GM12891 (cell line): ENCODE measurements at regions not wholly inside any gene's neighbourhood (a gene's known extent, or its start where the extent isn't known, plus 50 kb on each side); places are given as distances from the start of the nearest gene placed in this dataset.
"Not testable (repeated sequence)": the region's sequence is repeated elsewhere in the genome, so short reads cannot be mapped to it uniquely, and the experiment has no call there.

ENCODE experiments used
- DNase-seq: peaks from one replicate; pipeline ENCODE4 v3.0.0; 2011; ENCODE audit warnings: low spot score; ENCODE audit not compliant: insufficient read length
- FAIRE-seq: peaks from 2 replicates; lab custom pipeline; 2011; peaks lifted over from hg19 to GRCh38; lab: Jason Lieb, UNC
- PAX5 ChIP-seq: IDR thresholded peaks from 2 replicates; pipeline ENCODE4 v1.6.1; 2011; ENCODE audit warnings: low read length, moderate library complexity, mild to moderate bottlenecking; ENCODE audit not compliant: insufficient read depth, severe bottlenecking
- POLR2A ChIP-seq: IDR thresholded peaks from 2 replicates; pipeline ENCODE4 v1.6.1; 2011; ENCODE audit warnings: low read depth, low read length, control low read depth
- POLR2AphosphoS5 ChIP-seq: IDR thresholded peaks from 2 replicates; pipeline ENCODE4 v1.6.1; 2011; ENCODE audit warnings: low read depth, low read length, control low read depth
- POU2F2 ChIP-seq: IDR thresholded peaks from 2 replicates; pipeline ENCODE4 v1.6.1; 2011; ENCODE audit warnings: low read depth, mild to moderate bottlenecking, control low read depth, low read length, moderate library complexity
- SPI1 ChIP-seq: IDR thresholded peaks from 2 replicates; pipeline ENCODE4 v1.6.1; 2011; ENCODE audit warnings: low read depth, low read length, control low read depth
- TAF1 ChIP-seq: IDR thresholded peaks from 2 replicates; pipeline ENCODE4 v1.6.1; 2011; ENCODE audit warnings: low read depth, low read length, control low read depth

DNA sequence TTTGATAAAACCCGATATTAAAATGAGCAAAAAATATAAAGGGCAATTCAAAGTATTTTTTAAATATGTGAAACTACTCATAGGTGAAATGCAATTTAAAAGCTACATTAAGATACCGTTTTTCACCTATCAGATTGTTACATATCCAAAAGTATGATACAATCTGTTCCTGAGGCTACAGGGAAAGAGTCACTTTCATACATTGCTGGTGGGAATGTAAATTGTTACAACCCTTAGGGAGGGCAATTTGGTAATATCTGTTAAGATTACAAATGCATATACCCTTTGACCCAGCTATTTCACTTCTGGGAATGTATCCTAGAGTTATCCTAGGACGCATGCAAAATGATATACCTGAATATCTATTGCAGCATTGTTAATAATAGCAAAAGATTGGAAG lies 132.1 kb downstream of the BLID start:
- FAIRE-seq = no peak

DNA sequence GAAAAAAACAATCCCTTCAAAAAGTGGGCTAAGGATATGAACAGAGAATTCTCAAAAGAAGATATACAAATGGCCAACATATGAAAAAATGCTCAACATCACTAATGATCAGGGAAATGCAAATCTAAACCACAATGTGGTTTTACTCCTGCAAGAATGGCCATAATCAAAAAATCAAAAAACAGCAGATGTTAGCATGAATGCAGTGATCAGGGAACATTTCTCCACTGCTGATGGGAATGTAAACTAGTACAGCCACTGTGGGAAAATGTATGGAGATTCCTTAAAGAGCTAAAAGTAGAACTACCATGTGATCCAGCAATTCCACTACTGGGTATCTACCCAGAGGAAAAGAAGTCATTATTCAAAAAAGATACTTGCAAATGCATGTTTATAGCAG lies 138.1 kb downstream of the BLID start:
- not testable (repeated sequence) for FAIRE-seq, DNase-seq

More for the DNA sequence above, 132.1 kb downstream of the BLID start:
- DNase-seq = no peak
- TF ChIP-seq POLR2AphosphoS5 = no peak
- no peak for TF ChIP-seq PAX5
- no peak for TF ChIP-seq POLR2A
- no peak for TF ChIP-seq SPI1

DNA sequence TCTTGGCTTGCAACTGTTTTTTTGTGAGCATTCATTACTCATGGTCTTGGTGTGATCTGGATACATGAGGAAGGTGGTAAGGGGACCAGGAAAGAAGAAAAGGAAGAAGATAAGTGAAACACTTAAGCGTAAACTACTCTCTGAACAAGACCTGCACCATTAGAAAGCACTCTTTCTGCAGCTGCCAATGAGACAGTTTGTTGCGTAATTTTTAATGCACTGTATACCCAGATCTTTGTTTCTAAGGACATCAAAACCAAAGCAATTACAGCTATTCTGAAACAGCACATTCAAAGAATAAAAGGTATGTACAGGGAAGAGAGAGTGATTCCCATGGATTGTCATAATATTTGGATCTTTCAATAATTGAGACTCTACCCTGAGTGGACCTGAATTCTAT lies 147.4 kb downstream of the BLID start:
- DNase-seq (no peak), FAIRE-seq (no peak)
- no peak for TF ChIP-seq POLR2AphosphoS5
- no peak for TF ChIP-seq POLR2A
- TF ChIP-seq PAX5 = no peak
- TF ChIP-seq POU2F2 = no peak
- no peak for TF ChIP-seq SPI1
- no peak for TF ChIP-seq TAF1

DNA sequence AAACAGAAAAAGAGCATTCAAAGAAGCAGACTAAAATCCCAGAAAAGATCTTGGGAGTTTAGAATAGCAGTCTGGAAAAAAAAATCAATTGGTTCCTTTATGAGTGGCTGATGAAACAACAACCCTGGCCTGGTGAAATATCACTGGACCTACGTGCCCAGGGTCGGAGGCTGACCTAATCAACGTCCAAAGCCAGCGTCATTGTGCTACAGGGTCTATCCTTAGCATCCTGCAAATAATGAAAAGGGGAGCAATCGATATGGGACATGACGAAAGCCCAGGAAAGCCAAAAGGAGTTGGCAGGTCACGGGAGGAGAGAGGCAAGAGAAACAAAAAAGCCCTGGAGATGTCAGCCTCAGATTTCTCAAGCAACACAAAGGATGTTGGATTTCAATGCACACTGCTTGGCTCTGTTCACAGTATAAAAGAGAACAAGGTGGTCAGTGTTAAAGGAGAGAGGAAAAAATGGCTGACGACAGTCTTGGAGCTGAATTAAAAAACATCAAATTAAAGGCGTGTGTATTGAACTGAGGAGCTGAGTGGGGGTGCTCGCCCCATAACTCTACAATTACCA lies 148.8 kb downstream of the BLID start:
- DNase-seq = no peak
- FAIRE-seq = no peak
- no peak for TF ChIP-seq SPI1
- no peak for TF ChIP-seq POU2F2
- no peak for TF ChIP-seq TAF1
- no peak for TF ChIP-seq POLR2AphosphoS5
- TF ChIP-seq POLR2A = no peak
- no peak for TF ChIP-seq PAX5

DNA sequence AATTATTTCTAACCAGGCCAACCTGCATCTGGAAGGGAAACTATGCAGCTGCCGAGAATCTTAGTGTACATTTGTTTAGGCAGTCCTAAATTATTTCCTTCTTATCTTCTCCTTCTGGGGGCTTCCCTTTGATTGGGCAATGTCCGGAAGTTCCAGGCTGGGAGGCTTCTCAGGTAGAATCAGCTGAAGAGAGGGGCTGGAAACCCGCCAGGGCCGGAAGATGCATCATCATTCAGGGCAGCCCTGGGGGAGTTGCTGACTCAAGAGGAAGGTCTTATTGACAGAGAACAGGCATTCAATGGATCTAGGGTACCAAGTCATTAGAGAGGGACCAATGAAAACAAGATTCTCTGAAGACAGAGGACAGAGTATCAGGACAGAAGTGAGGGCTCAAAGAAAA lies 150.7 kb downstream of the BLID start:
- no peak for FAIRE-seq
- no peak for DNase-seq
- TF ChIP-seq PAX5 = no peak
- no peak for TF ChIP-seq TAF1
- TF ChIP-seq POLR2AphosphoS5 = no peak

DNA sequence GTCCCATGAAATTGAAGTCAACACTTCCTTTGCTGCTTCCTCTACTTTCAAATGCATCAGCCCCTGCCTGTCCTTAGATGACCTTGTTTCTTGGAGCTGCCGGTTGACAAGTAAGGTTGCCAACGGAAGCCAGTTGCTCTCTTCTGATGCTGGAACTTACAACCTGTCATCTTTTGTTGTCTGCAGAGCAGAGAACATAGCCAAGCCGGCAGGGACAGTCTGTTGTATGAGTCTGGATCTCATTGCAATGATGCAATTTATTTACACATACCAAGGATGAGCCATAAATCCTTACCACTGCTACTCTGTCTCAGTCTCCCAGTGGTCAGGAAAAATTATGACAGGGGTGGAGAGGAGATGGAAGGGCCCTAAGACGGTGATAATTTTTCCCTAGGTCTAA lies 151.4 kb downstream of the BLID start:
- FAIRE-seq = no peak

DNA sequence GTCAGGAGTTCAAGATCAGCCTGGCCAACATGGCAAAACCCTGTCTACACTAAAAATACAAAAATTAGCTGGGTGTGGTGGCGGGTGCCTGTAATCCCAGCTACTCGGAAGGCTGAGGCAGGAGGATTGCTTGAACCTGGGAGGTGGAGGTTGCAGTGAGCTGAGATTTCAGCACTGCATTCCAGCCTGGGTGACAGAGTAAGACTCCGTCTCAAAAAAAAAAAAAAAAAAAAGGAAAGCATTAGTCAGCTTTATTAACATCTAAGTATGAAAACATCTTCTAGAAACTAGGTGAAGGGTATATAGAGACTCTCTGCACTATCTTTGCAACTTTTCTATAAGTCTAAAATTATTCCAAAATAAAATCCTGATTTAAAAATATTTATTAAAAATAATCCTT lies 152.2 kb downstream of the BLID start:
- not testable (repeated sequence) for DNase-seq, FAIRE-seq

More for the DNA sequence above, 151.4 kb downstream of the BLID start:
- DNase-seq = no peak
- no peak for TF ChIP-seq TAF1
- TF ChIP-seq SPI1 = no peak

DNA sequence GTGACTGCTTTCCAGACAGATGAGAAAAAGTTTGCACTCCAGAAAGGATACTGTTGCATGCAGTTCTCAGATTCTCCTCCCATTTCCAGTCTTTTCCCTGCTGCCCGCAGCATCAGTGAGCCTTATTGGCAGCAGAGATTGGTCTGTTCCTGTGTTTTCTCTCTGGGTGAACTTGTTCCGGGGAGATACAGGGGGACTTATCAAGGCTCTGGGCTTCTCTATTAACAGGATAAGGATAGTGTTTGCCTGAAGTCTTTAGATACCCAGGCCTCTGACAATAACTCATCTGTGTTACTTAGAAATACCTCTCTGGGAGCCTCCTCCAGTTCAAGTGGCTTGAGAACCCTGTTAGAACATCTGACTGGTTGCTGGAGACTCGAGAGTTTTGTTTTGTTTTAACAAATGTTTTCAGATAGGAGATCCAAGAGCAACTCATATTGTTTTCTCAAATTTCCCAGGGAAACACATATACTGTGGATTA lies 154.7 kb downstream of the BLID start:
- FAIRE-seq (no peak), DNase-seq (no peak)
- TF ChIP-seq POU2F2 = no peak
- TF ChIP-seq POLR2A = no peak

DNA sequence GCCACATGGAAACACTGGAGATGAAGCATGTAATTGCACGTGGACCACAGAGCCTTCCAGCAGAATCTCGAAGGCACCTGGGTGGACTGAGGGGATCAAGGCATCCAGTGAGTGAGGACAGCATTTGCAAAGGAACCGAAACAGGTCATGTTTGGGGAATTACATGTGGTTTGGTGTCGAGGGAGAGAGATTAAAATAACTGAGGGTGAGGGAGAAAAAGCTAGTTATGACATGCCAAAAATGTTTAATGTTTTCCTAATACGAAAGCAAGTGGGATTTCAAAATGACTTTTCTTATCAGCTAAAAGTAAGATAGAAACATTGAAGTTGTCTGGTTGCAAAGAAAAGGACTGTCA lies 157.1 kb downstream of the BLID start:
- DNase-seq (no peak), FAIRE-seq (no peak)
- TF ChIP-seq SPI1 (no peak), POU2F2 (no peak), POLR2AphosphoS5 (no peak), TAF1 (no peak), POLR2A (no peak), PAX5 (no peak)

DNA sequence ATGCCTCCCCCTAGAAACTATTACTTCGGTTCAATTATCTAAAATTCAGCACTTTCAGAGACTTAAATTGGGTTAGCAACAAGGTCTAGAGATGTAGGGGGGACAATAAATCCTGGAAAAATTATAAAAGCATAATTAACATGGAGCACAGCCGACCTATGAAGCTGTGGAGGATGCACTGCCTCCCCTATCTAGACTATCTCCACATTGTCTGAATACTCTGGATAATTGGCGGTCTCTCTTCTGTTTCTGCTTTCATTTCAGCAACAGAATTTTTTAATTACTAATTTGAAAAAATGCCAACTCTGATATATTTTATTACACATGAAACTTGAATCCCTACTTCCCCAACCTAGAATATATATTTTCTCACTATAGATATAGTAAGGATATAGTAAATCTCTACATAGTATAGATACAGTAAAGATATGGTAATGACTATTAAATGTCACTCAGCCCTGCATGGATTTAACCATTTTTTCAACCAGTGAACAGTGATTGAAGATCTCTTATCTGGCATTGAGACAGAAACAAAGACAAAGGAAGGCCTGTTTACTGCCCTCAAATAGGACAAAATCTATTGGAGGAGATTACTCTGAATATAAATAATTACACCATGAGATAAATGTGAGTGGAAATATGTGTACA lies 157.6 kb downstream of the BLID start:
- DNase-seq = no peak
- TF ChIP-seq TAF1 (no peak), POU2F2 (no peak), SPI1 (no peak), PAX5 (no peak), POLR2AphosphoS5 (no peak), POLR2A (no peak)
- no peak for FAIRE-seq

DNA sequence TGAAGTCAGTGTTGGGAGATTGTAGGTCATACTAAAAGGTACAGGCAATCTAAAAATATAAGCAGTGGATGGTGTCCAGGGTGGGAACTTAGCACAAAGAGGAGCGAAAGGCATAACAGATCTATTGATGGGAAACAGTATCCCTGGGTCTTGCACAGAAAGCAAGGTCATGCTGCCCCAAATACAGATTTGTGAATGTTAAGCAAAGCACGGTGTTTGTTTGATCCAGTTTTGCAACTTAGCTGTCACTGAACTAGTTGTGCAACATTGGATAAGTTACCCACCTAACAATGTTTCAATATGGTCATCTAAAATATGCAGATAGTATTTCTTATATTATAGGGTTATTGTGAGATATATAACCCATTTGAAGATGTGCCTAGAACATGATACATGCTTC lies 162.9 kb downstream of the BLID start:
- no peak for TF ChIP-seq PAX5
- no peak for TF ChIP-seq TAF1
- TF ChIP-seq POLR2AphosphoS5 = no peak
- TF ChIP-seq SPI1 = no peak
- no peak for TF ChIP-seq POLR2A
- no peak for TF ChIP-seq POU2F2
- no peak for DNase-seq
- no peak for FAIRE-seq

DNA sequence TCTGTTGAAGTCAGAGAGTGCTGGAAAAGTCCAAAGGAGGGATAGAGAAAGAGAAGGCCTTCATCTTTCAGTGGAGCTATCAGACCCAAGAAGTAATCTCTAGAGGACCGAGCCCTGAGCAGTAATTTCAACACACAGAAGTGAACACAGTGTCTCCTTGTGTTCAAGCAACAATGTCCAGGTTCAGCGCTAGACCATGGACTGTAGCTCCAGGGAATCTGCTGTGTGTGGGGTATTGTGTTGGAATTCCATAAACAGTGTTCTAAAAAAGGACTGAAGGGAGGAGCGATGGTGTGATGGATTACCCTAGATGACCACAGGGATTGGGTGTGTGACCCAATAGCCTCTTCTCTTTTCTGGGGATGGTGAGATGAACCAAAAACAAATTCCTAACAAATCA lies 165.9 kb downstream of the BLID start:
- no peak for FAIRE-seq
- no peak for TF ChIP-seq PAX5
- no peak for TF ChIP-seq TAF1
- TF ChIP-seq POU2F2 = no peak
- no peak for TF ChIP-seq POLR2A
- no peak for TF ChIP-seq SPI1
- no peak for TF ChIP-seq POLR2AphosphoS5
- DNase-seq = no peak
